Lung (tissue), 11 donors: ENCODE measurements at regions not wholly inside any gene's neighbourhood (a gene's known extent, or its start where the extent isn't known, plus 50 kb on each side); places are given as distances from the start of the nearest gene placed in this dataset.

Source experiments
- ATAC-seq: fragments of 200-7000 bp; cut with Tn5 transposase; one replicate; pipeline ENCODE4 v1.9.1; 2020; ENCODE audit warnings: moderate number of reproducible peaks; ENCODE audit not compliant: insufficient read depth, low FRiP score
- DNase-seq, 3 donors: peaks; one replicate each; pipeline ENCODE4 v3.0.0-alpha.2; 2013 to 2017
- H3K27ac ChIP-seq, 2 donors: one replicate each; pipeline ENCODE4 v1.5.1; 2013; ENCODE audit warnings: mild to moderate bottlenecking in 2 of 2, moderate library complexity in 2 of 2, control low read depth in 1 of 2, inconsistent platforms in 1 of 2, low read depth in 1 of 2, low read length in 1 of 2
- H3K27me3 ChIP-seq, 3 donors: one replicate each; pipeline ENCODE4 v1.5.1; 2013; ENCODE audit warnings: low read length in 2 of 3; ENCODE audit not compliant: control insufficient read depth in 3 of 3, insufficient read depth in 3 of 3
- H3K36me3 ChIP-seq, 4 donors: one replicate each; pipeline ENCODE4 v1.5.1; 2013; ENCODE audit warnings: low read length in 4 of 4, mild to moderate bottlenecking in 1 of 4, moderate library complexity in 1 of 4; ENCODE audit not compliant: control insufficient read depth in 4 of 4, insufficient read depth in 4 of 4
- H3K4me1 ChIP-seq, 5 donors: one replicate each; pipeline ENCODE4 v1.5.1; 2013; ENCODE audit warnings: low read length in 5 of 5, mild to moderate bottlenecking in 2 of 5, moderate library complexity in 1 of 5; ENCODE audit not compliant: control insufficient read depth in 5 of 5, insufficient read depth in 5 of 5
- H3K4me3 ChIP-seq: one replicate; pipeline ENCODE4 v1.5.1; 2013; ENCODE audit warnings: mild to moderate bottlenecking, control low read depth, moderate library complexity
- H3K9ac ChIP-seq, 2 donors: one replicate each; pipeline ENCODE4 v1.5.1; 2013; ENCODE audit warnings: low read length in 2 of 2, control low read depth in 1 of 2; ENCODE audit not compliant: insufficient read depth in 1 of 2
- H3K9me3 ChIP-seq, 4 donors: one replicate each; pipeline ENCODE4 v1.5.1; 2013; ENCODE audit warnings: low read length in 3 of 4, mild to moderate bottlenecking in 1 of 4, moderate library complexity in 1 of 4; ENCODE audit not compliant: control insufficient read depth in 4 of 4, insufficient read depth in 3 of 4
- WGBS, 2 donors: extraction: QIAGEN DNeasy Blood & Tissue Kit; methylation state at CpG; one replicate each; pipeline ENCODE4 v1.1.7; 2013; 5-methylcytosine and 5-hydroxymethylcytosine counted together
- TF ChIP-seq, protein P1 (sequence below): IDR thresholded peaks from 2 replicates; pipeline ENCODE4 v1.5.1; 2012; ENCODE audit warnings: mild to moderate bottlenecking; ENCODE audit errors: control extremely low read depth, extremely low read depth
- donor health status: control.
- donor health status: control.
- donor health status: Bipolar disorder and iron deficiency.
- donor health status: healthy.
- donor health status: DM: yes; HTN: yes; CAD: no.

DNA sequence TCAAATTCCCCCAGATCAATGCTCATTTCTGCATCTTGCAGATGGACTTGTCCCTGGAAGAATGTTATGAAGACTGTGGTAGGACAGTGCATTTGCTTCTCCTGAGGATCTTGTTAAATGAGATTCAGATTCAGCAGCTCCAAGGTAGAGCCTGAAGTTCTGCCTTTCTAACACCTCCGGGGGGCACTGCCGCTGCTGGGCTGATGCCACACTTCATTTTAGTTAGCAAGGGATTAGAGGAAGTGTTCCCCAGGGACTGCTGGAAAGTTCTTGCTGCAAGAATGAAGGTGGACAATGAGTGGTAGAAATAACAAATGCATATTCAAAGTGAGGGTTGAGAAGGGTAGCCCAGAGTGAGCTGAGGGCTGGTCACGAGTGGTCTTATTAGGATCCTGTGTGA is 434.3 kb upstream of the AKR1E2 start:
- H3K4me1 ChIP-seq: peaks cover 0 to 3% (median 0%) of the 10 kb centered on the region in 5 donors
- no peak for ATAC-seq
- 89 to 95% methylated on average over 3 of the region's 3 CpGs for WGBS, 2 donors
- H3K27ac ChIP-seq: no peak overlapping the region
- no peak overlapping the region for H3K4me3 ChIP-seq
- no peaks in the 10 kb centered on the region for H3K36me3 ChIP-seq
- H3K9ac ChIP-seq: no peak overlapping the region
- H3K9me3 ChIP-seq: no peaks in the 10 kb centered on the region
- no peaks in the 10 kb centered on the region for H3K27me3 ChIP-seq
- TF ChIP-seq, protein P1, sequence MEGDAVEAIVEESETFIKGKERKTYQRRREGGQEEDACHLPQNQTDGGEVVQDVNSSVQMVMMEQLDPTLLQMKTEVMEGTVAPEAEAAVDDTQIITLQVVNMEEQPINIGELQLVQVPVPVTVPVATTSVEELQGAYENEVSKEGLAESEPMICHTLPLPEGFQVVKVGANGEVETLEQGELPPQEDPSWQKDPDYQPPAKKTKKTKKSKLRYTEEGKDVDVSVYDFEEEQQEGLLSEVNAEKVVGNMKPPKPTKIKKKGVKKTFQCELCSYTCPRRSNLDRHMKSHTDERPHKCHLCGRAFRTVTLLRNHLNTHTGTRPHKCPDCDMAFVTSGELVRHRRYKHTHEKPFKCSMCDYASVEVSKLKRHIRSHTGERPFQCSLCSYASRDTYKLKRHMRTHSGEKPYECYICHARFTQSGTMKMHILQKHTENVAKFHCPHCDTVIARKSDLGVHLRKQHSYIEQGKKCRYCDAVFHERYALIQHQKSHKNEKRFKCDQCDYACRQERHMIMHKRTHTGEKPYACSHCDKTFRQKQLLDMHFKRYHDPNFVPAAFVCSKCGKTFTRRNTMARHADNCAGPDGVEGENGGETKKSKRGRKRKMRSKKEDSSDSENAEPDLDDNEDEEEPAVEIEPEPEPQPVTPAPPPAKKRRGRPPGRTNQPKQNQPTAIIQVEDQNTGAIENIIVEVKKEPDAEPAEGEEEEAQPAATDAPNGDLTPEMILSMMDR: no peak
- no peak for DNase-seq

DNA sequence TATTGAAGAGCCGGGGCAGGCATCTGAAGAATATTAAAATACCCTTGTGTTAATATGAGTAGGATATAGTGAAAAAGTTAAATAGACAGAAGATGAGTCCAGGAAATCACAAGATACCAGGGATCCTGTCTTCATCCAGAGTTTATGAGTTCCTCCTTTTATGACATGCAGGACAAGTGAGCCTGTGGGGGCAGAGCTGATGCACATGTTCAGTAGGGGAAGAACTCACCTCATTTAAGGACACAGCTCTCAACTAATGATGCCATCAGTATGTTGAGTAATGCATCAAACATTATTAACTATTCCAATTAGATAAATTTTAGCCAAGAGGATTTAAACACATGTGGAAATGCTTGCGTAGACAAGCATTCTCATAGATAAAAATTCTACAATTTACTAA is 435.8 kb upstream of the AKR1E2 start:
- 95% methylated on average over 2 of the region's 2 CpGs for WGBS, 2 donors
- no peaks in the 10 kb centered on the region for H3K36me3 ChIP-seq
- no peak for DNase-seq
- no peak overlapping the region for H3K27ac ChIP-seq
- H3K9ac ChIP-seq: no peak overlapping the region
- no peaks in the 10 kb centered on the region for H3K9me3 ChIP-seq
- no peak overlapping the region for H3K4me3 ChIP-seq
- H3K27me3 ChIP-seq: no peaks in the 10 kb centered on the region
- no peak for ATAC-seq
- TF ChIP-seq, protein P1: no peak
- no peaks in the 10 kb centered on the region for H3K4me1 ChIP-seq

DNA sequence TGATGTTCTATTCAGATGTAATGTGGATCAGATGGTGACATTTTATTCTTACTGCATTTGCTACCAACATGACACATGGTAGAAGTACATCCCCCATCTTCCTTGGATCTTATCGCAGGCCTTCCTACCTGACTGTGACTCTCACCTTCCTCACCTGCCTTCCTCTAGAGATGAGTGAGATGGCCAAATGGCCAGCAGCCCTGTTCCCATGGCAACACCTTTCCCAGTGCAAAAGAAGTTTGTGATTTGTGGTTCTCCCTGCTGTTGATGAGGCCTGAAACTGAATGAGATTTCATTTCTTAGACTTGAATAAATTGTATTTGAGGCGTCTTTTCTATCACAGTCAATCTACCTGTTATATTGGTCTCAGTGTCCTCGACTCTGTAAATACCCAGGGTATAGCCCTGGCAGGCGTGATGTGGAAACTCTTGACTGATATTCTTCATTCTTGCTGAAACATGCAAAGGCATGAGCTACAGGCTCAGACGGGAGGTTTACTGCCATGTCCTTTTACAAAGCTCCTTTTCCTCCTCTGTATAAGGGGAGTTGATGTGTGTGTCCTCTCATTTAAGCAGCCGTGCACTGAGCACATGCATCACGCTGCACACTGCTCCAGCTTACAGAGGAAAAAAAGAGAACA is 440.7 kb upstream of the AKR1E2 start:
- peaks cover 0 to 13% (median 0%) of the 10 kb centered on the region in 5 donors for H3K4me1 ChIP-seq
- TF ChIP-seq, protein P1: no peak
- no peak for ATAC-seq
- DNase-seq: no peak
- no peaks in the 10 kb centered on the region for H3K36me3 ChIP-seq
- no peak overlapping the region for H3K4me3 ChIP-seq
- no peaks in the 10 kb centered on the region for H3K27me3 ChIP-seq
- H3K9ac ChIP-seq: no peak overlapping the region
- no peaks in the 10 kb centered on the region for H3K9me3 ChIP-seq
- H3K27ac ChIP-seq: no peak overlapping the region
- 93 to 94% methylated on average over 7 of the region's 7 CpGs for WGBS, 2 donors

DNA sequence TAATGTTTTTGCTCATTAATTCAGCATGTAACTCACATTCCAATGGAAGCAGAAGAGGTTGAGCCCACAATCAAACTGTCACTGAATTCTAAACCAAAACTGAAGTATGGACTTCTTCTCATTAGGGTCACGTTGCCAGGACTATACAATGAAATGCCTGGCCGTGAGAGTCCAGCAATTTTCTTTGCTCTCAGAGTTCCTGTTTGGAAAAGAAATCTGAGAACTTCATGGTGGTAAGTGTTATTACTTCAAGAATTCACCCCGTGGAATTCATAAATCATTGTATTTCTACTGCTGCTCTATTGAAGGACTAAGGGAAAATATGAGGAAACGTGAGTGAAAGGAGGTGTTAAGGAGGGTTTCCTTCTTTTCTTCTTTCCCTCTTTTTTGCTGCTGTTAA is 441.8 kb upstream of the AKR1E2 start:
- DNase-seq (peak; percentile 19 to 65 (median 52)), ATAC-seq (no peak)
- no peaks in the 10 kb centered on the region for H3K9me3 ChIP-seq
- WGBS, 2 donors: 37 to 49% methylated on average over 4 of the region's 4 CpGs
- no peaks in the 10 kb centered on the region for H3K36me3 ChIP-seq
- H3K9ac ChIP-seq: no peak overlapping the region
- no peak overlapping the region for H3K27ac ChIP-seq
- TF ChIP-seq, protein P1: no peak
- H3K4me1 ChIP-seq: peaks cover 0 to 13% (median 0%) of the 10 kb centered on the region in 5 donors
- no peaks in the 10 kb centered on the region for H3K27me3 ChIP-seq
- no peak overlapping the region for H3K4me3 ChIP-seq
